Mesothelial cell of epicardium (in vitro differentiated cells): ENCODE measurements at regions not wholly inside any gene's neighbourhood (a gene's known extent, or its start where the extent isn't known, plus 50 kb on each side); places are given as distances from the start of the nearest gene placed in this dataset.

Source experiments
- DNase-seq, 2 experiments: peaks; one replicate each; pipeline ENCODE4 v3.0.0; 2021; ENCODE audit warnings: low spot score in 2 of 2; ENCODE audit not compliant: unreplicated experiment in 2 of 2
- H3K27ac Mint-ChIP-seq: 2 replicates; pipeline ENCODE4 v1.8.0; 2021; ENCODE audit warnings: mixed read lengths
- H3K27me3 Mint-ChIP-seq: 2 replicates; pipeline ENCODE4 v1.8.0; 2021; ENCODE audit warnings: low read depth, mixed read lengths
- H3K36me3 Mint-ChIP-seq: 2 replicates; pipeline ENCODE4 v1.8.0; 2021; ENCODE audit warnings: mixed read lengths
- H3K4me1 Mint-ChIP-seq: 2 replicates; pipeline ENCODE4 v1.8.0; 2021; ENCODE audit warnings: mixed read lengths
- H3K4me3 Mint-ChIP-seq: 2 replicates; pipeline ENCODE4 v1.8.0; 2021; ENCODE audit warnings: mild to moderate bottlenecking, moderate library complexity, mixed read lengths
- H3K9me3 Mint-ChIP-seq: 2 replicates; pipeline ENCODE4 v1.8.0; 2021; ENCODE audit warnings: mixed read lengths
- TF ChIP-seq, protein P1 (sequence below): fragments of 200-600 bp; sonication (generic); IDR thresholded peaks from one replicate; pipeline ENCODE4 v1.5.0; 2021; ENCODE audit warnings: antibody characterized with exemption; ENCODE audit not compliant: unreplicated experiment

DNA sequence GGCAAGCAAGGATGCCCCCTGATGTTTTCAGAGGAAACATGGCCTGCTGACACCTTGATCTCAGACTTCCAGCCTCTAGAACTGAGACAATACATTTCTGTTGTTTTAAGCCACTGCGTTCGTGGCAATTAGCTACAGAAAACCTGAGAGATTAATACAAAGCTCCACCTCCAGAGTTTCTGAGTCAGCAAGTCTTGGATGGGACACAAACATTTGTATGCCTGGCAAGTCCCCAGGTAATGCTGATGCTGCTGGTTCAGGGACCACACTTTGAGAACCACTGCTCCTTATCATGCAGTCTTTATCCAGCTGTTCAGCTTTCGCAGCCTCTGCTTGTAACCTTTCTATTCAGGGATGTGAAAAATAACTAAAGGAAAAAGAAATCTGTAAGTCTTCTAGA is 565.7 kb upstream of the PLXNA2 start:
- DNase-seq, result no peak
- TF ChIP-seq, protein P1, sequence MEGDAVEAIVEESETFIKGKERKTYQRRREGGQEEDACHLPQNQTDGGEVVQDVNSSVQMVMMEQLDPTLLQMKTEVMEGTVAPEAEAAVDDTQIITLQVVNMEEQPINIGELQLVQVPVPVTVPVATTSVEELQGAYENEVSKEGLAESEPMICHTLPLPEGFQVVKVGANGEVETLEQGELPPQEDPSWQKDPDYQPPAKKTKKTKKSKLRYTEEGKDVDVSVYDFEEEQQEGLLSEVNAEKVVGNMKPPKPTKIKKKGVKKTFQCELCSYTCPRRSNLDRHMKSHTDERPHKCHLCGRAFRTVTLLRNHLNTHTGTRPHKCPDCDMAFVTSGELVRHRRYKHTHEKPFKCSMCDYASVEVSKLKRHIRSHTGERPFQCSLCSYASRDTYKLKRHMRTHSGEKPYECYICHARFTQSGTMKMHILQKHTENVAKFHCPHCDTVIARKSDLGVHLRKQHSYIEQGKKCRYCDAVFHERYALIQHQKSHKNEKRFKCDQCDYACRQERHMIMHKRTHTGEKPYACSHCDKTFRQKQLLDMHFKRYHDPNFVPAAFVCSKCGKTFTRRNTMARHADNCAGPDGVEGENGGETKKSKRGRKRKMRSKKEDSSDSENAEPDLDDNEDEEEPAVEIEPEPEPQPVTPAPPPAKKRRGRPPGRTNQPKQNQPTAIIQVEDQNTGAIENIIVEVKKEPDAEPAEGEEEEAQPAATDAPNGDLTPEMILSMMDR, result no peak
- peaks cover 11% of the 10 kb centered on the region for H3K9me3 Mint-ChIP-seq
- peaks cover 3% of the 10 kb centered on the region for H3K36me3 Mint-ChIP-seq
- H3K4me1 Mint-ChIP-seq, result peaks cover 3% of the 10 kb centered on the region
- H3K27me3 Mint-ChIP-seq, result no peaks in the 10 kb centered on the region
- H3K27ac Mint-ChIP-seq, result no peak overlapping the region
- H3K4me3 Mint-ChIP-seq, result no peak overlapping the region

- DNase-seq, result no peak
- Mint-ChIP-seq H3K27me3 (peaks cover 7% of the 10 kb centered on the region), H3K36me3 (no peaks in the 10 kb centered on the region), H3K9me3 (no peaks in the 10 kb centered on the region), H3K4me1 (no peaks in the 10 kb centered on the region), H3K27ac (no peak overlapping the region), H3K4me3 (no peak overlapping the region)
- TF ChIP-seq, protein P1, result no peak
Measured at GRCh38 chr1:208818770-208819445, 574.7 kb upstream of the PLXNA2 start.

GRCh38 chr1:208820580-208821212 is 576.5 kb upstream of the PLXNA2 start:
- Mint-ChIP-seq H3K27me3 (peaks cover 11% of the 10 kb centered on the region), H3K4me1 (no peaks in the 10 kb centered on the region), H3K4me3 (no peak overlapping the region), H3K9me3 (no peaks in the 10 kb centered on the region), H3K36me3 (no peaks in the 10 kb centered on the region), H3K27ac (no peak overlapping the region)
- TF ChIP-seq, protein P1, result no peak
- no peak for DNase-seq

- no peaks in the 10 kb centered on the region for H3K36me3 Mint-ChIP-seq
- H3K4me1 Mint-ChIP-seq, result no peaks in the 10 kb centered on the region
Measured at GRCh38 chr1:208821939-208822338, 577.8 kb upstream of the PLXNA2 start.

GRCh38 chr1:208825300-208825699 is 581.1 kb upstream of the PLXNA2 start:
- Mint-ChIP-seq H3K36me3 (no peaks in the 10 kb centered on the region), H3K27ac (no peak overlapping the region)

More at GRCh38 chr1:208821939-208822338, 577.8 kb upstream of the PLXNA2 start:
- TF ChIP-seq, protein P1, result no peak
- peaks cover 11% of the 10 kb centered on the region for H3K27me3 Mint-ChIP-seq
- H3K4me3 Mint-ChIP-seq, result no peak overlapping the region
- no peaks in the 10 kb centered on the region for H3K9me3 Mint-ChIP-seq
- H3K27ac Mint-ChIP-seq, result no peak overlapping the region
- DNase-seq, result no peak

More at GRCh38 chr1:208825300-208825699, 581.1 kb upstream of the PLXNA2 start:
- Mint-ChIP-seq H3K4me3 (no peak overlapping the region), H3K27me3 (peaks cover 14% of the 10 kb centered on the region), H3K9me3 (no peaks in the 10 kb centered on the region), H3K4me1 (peaks cover 2% of the 10 kb centered on the region)
- no peak for DNase-seq
- TF ChIP-seq, protein P1, result no peak
